Kidney (tissue), 13 donors: ENCODE measurements at regions not wholly inside any gene's neighbourhood (a gene's known extent, or its start where the extent isn't known, plus 50 kb on each side); places are given as distances from the start of the nearest gene placed in this dataset.

Experiments
- DNase-seq, 5 donors: peaks; one replicate each; pipeline ENCODE4 v3.0.0-alpha.2; 2013 to 2020
- FAIRE-seq: peaks from 2 replicates; lab custom pipeline; 2012; peaks lifted over from hg19 to GRCh38; lab: Jason Lieb, UNC
- H3K27ac ChIP-seq, 2 donors: one replicate each; pipeline ENCODE4 v1.7.0; 2013; ENCODE audit warnings: low read depth in 2 of 2, low read length in 2 of 2, inconsistent platforms in 1 of 2
- H3K27me3 ChIP-seq: one replicate; pipeline ENCODE4 v1.7.1; 2013; ENCODE audit warnings: low read length, inconsistent platforms; ENCODE audit not compliant: control insufficient read depth, insufficient read depth
- H3K36me3 ChIP-seq, 3 donors: one replicate each; pipeline versions ENCODE4 v1.7.0 to v1.7.1; 2013; ENCODE audit warnings: low read length in 3 of 3, control low read depth in 1 of 3, inconsistent platforms in 1 of 3; ENCODE audit not compliant: insufficient read depth in 3 of 3, control insufficient read depth in 2 of 3
- H3K4me1 ChIP-seq, 3 donors: one replicate each; pipeline versions ENCODE4 v1.7.0 to v1.7.1; 2013; ENCODE audit warnings: low read length in 3 of 3, inconsistent platforms in 1 of 3, low read depth in 1 of 3; ENCODE audit not compliant: control insufficient read depth in 2 of 3, insufficient read depth in 2 of 3
- H3K4me3 ChIP-seq, 3 donors: one replicate each; pipeline versions ENCODE4 v1.7.0 to v1.8.1; 2013; ENCODE audit warnings: low read length in 3 of 3, control low read depth in 1 of 3, inconsistent platforms in 1 of 3
- H3K9ac ChIP-seq, 3 donors: one replicate each; pipeline versions ENCODE4 v1.7.0 to v1.7.1; 2013; ENCODE audit warnings: low read length in 3 of 3, control low read depth in 1 of 3, inconsistent platforms in 1 of 3
- H3K9me3 ChIP-seq, 3 donors: one replicate each; pipeline versions ENCODE4 v1.7.0 to v1.7.1; 2013; ENCODE audit warnings: low read length in 3 of 3, control low read depth in 1 of 3, inconsistent platforms in 1 of 3; ENCODE audit not compliant: control insufficient read depth in 2 of 3, insufficient read depth in 1 of 3
- intact Hi-C: fragments of 100-400 bp; cut with DNase I; formaldehyde crosslinking; loops from one replicate; pipeline ENCODE4 v1.11.1; 2022
- TF ChIP-seq, protein P1 (sequence below): IDR thresholded peaks from 3 replicates; pipeline ENCODE4 v1.5.1; 2012; ENCODE audit warnings: mild to moderate bottlenecking, moderate library complexity, borderline replicate concordance; ENCODE audit not compliant: insufficient read depth; ENCODE audit errors: extremely low read depth
- donor health status: control.
- donor health status: control.
- donor health status: control.
- donor health status: control.
- donor health status: control.
- donor health status: DM: yes; HTN: yes; CAD: no.
- donor health status: Normal renal cell carcinoma (clear cell type).

DNA sequence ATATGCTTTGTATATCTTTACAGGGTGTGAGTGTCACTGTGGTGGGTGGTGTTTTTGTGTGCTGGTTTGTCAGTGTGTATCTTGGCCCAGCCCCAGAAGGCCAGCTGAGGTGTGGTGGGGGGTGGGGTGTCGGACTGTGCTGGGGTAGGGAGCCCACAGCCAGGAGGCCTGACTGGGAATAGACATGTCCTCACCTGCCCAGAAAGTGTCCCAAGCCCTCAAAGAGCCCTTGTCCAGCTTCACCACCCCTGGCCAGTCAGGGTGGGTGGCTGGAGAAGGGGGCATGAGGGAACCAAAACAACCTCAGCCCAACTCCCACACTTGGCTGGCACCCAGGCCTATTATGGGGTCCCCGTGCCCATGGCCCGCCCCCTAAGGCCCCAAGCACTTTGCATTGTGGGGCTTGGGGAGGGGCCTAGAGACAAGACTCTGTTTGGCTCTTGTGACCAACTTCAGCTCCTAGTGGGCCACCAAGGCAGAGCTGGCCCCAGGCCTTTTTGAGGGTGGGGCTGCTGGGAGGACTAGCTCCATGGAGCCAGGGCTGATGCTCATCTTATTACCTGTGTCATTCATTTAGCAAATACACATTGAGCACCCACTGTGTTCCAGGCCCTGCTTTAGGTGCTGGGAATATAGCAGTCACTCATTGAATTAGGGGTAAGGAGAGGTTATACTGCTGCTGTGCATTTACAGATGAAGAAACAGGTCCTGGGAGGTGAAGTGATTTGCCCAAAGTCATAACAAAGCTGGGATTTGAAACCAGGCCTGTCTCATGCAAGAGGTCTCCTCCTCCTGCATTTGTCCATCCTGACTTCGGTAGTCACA lies 56.2 kb upstream of the PSD2 start:
- no peaks in the 10 kb centered on the region for H3K4me1 ChIP-seq
- TF ChIP-seq, protein P1, sequence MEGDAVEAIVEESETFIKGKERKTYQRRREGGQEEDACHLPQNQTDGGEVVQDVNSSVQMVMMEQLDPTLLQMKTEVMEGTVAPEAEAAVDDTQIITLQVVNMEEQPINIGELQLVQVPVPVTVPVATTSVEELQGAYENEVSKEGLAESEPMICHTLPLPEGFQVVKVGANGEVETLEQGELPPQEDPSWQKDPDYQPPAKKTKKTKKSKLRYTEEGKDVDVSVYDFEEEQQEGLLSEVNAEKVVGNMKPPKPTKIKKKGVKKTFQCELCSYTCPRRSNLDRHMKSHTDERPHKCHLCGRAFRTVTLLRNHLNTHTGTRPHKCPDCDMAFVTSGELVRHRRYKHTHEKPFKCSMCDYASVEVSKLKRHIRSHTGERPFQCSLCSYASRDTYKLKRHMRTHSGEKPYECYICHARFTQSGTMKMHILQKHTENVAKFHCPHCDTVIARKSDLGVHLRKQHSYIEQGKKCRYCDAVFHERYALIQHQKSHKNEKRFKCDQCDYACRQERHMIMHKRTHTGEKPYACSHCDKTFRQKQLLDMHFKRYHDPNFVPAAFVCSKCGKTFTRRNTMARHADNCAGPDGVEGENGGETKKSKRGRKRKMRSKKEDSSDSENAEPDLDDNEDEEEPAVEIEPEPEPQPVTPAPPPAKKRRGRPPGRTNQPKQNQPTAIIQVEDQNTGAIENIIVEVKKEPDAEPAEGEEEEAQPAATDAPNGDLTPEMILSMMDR: no peak
- H3K36me3 ChIP-seq: no peaks in the 10 kb centered on the region
- H3K27ac ChIP-seq: no peak overlapping the region
- H3K4me3 ChIP-seq: no peak overlapping the region
- DNase-seq (peak in 1 of 5 donors; percentile 44), FAIRE-seq (no peak)
- intact Hi-C loops: no loop called here
- H3K27me3 ChIP-seq: no peaks in the 10 kb centered on the region
- H3K9ac ChIP-seq: no peak overlapping the region
- H3K9me3 ChIP-seq: no peaks in the 10 kb centered on the region

DNA sequence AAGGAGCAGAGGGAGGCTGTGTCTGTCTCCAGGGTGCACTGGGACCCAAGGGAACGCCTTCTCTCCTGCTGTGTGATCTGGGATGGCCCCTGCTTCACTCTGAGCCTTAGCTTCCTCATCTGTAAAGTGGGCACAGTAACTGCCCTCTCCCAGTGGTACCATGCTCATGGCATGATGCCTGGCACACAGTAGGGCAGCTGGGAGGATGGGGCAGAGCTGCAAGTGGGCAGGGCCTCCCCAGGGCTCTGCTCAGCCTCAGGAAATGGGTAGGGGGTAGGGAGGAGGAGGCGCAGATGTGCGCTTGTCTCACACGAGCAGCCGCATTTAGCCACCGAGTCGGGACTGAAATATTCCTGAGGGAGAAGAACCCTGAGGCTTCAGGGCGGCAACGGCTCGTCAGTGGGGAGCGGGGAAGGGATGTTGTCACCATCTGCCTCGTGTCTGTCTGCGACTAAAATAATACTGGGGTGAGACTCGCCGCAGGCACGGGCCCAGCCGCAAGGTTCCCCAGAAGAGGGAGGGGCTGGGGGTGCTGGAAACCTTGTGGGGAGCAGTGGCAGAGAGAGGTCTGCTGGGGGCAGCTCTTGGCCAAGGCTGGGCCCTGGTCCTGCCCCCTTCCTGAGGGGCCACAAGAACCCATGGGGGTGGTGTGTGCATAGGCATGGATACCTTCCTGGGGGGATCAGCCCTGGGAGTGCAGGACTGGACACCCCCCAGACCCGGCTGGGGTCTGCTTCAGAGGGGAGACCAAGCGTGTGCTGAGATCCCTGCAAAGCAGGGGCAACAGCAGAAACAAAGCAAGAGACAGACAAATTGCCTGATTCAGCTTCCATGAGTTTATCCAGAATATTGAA lies 55.2 kb upstream of the PSD2 start:
- FAIRE-seq (no peak), DNase-seq (no peak)
- TF ChIP-seq, protein P1: no peak
- Histone ChIP-seq H3K27me3 (no peaks in the 10 kb centered on the region), H3K9me3 (no peaks in the 10 kb centered on the region), H3K27ac (no peak overlapping the region), H3K4me3 (no peak overlapping the region), H3K36me3 (no peaks in the 10 kb centered on the region), H3K4me1 (no peaks in the 10 kb centered on the region), H3K9ac (no peak overlapping the region)
- intact Hi-C loops: no loop called here

DNA sequence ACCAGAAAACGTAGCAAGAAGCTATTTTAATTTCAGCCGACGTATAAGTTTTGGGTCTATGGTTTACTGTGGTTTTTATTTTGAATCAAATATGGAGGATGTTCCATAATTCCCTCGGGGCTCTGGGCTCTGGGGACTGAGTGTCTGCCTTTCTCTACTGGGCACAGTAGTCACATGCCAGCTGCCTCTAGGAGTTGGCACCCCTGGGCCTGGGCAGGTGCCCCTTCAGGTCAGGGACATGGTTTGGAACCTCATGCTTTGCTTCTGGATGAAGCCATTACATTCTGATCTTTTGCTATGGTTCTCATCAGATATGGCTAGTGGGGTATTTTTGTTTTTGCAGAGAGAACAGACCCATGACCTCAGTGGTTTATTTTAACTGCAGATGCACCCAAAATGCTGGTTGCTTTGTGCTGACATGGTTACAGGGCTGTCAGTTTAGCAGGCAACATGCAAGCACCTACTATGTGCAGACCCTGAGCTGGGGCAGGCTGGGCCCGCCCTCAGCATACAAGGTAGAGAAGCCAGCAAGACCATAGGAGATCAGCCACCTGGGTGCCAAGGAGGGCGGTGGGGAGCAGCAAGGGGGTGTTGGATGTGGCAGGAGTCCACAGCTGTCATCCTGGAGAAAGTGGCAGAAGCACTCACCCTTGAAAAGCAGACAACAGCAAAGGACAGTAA lies 54.5 kb upstream of the PSD2 start:
- H3K27me3 ChIP-seq: no peaks in the 10 kb centered on the region
- no peak overlapping the region for H3K4me3 ChIP-seq
- DNase-seq (no peak), FAIRE-seq (no peak)
- H3K4me1 ChIP-seq: peaks cover 0 to 5% (median 0%) of the 10 kb centered on the region in 3 donors
- H3K36me3 ChIP-seq: no peaks in the 10 kb centered on the region
- H3K27ac ChIP-seq: no peak overlapping the region
- no peaks in the 10 kb centered on the region for H3K9me3 ChIP-seq
- H3K9ac ChIP-seq: no peak overlapping the region
- TF ChIP-seq, protein P1: no peak
- intact Hi-C loops: no loop called here
